ENCODE measurements at regions not wholly inside any gene's neighbourhood (a gene's known extent, or its start where the extent isn't known, plus 50 kb on each side); places are given as distances from the start of the nearest gene placed in this dataset.
"Not testable (repeated sequence)": the region's sequence is repeated elsewhere in the genome, so short reads cannot be mapped to it uniquely, and the experiment has no call there.

DNA sequence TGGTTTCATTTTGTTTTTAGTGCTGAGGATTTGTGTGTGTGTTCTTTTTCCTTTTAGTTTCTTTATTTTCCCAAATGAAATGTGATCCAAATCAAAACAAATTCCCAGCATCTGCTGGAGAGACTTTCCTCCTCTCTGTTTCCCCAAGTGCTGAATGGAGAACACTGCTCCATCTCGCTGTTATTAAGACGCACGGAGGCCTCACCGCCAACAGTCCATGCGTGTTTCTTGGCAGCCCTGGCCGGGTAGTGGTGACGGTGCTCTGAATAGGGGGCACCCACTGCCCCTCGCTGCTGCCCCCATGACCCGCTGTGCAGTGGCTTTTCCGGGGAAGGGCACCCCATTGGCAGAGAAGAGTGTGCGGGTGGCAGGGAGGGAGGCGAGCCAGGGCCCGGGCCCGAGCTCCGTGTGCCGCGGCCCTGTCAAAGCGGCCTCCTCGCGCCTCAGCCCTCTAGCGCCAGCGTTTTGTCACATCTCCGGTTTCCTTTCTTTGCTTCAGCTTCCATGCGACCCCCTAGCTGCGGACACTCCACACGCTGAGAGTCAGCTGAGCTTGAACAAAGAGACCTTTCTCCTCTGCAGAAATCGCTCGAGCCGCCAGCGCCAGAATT, 473.7 kb upstream of the SALL3 start:
- DNase-seq (ENCODE audit: low read depth), result no peak

DNA sequence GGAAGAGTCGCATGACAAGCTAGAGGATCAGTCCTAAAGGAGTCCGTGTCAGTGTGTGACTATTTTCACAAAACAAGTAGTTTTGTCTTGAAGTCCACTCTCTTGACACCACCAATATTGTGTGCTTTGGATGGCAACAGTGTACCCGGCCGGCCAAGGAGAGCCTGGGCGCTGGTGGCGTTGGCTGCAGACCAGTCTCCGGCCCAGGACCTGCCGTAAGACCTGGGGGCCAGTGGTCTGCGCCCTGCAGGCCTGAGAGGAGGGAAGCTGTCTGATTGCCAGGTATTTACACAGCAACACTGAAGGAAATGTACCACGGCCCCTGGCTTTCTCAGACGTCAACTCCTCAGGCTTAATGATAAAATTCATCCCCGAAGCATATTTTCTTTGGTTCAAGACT, 472.4 kb upstream of the SALL3 start:
- DNase-seq (ENCODE audit: low read depth), result no peak

GRCh38 chr18:78508228-78508824, 471.3 kb upstream of the SALL3 start:
- DNase-seq (ENCODE audit: low read depth), result not testable (repeated sequence)

- no peak for DNase-seq (ENCODE audit: low read depth)
Observed at GRCh38 chr18:78510091-78510490, 469.5 kb upstream of the SALL3 start.

DNA sequence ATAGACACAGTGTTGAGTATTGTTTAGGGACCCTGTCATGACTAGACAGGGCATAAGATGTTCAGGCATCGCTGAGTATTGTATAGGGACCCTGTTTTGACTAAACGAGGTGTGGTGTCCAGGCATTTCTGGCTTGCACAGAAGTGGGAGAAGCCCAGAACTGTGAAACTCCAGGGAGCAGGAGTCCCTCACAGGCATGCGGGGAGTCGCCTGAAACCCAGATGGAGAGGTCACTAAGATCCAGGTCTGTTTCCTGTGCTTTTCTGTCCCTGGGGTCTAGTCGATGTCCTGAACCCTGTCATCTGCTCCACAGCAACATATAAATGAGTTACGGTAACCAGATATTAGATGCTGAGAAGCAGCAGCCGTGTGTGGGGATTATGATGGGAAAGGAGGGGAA, 469.0 kb upstream of the SALL3 start:
- no peak for DNase-seq (ENCODE audit: low read depth)

GRCh38 chr18:78511666-78512601, 467.7 kb upstream of the SALL3 start:
- DNase-seq (ENCODE audit: low read depth), result no peak

DNA sequence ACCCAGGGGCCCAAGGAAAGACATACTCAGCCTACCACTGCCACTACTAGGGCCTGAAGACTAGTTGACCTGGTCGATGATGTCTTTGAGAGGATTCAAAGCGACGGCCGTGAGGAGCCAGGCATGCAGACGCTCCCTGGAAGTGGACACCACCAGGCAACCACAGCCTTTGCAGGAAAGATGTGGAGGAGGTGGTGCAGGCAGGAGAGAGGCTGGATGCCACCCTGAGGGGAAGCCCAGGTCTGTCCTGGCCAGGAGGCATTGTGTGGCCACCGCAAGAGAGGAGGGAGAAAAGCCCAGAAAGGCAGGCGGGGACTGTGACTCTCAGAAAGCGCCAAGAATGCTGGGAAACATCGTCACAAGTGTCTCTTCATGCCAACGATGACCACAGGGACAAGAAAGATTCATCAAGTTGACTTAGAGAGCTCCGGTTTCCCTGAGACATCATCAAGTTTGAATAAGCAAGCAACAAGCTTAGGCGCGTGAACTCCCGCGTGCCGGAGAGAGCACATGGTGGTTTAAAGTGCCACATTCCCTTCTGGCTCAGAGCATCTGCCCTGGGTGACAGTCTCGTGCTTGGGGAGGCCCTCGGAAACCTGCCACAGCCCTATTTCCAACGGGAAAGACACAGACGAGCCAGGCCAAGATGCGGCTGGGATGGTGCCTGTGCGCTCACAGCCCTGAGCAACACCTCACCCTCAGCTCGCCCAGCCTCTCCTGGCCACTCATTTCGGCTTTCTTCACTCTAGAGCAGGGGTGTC, 464.5 kb upstream of the SALL3 start:
- no peak for DNase-seq (ENCODE audit: low read depth)

- DNase-seq (ENCODE audit: low read depth), result no peak
Observed at GRCh38 chr18:78517328-78517727, 462.3 kb upstream of the SALL3 start.

DNA sequence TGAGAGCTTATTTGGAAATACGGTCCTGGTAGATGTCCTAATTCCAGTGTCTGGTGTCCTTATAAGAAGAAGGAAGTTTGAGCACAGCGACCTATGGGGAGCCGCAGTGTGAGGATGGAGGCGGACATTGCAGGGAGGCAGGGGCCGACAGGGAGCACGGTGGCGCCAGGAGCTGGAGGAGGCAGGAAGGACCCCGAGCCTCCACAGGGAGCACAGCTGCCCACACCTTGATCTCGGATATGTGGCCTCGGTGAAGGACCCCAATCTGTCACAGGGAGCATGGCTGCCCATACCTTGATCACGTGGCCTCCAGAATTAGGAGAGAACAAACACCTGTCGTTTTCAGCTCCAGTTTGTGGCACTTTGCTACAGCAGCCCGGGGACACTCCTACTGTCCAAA, 461.6 kb upstream of the SALL3 start:
- DNase-seq (ENCODE audit: low read depth), result no peak

- DNase-seq (ENCODE audit: low read depth), result no peak
Observed at GRCh38 chr18:78518805-78519204, 460.8 kb upstream of the SALL3 start.

- no peak for DNase-seq (ENCODE audit: low read depth)
Observed at GRCh38 chr18:78519394-78520062, 460.1 kb upstream of the SALL3 start.

GRCh38 chr18:78521136-78521535, 458.5 kb upstream of the SALL3 start:
- DNase-seq (ENCODE audit: low read depth), result no peak

GRCh38 chr18:78521744-78522143, 457.9 kb upstream of the SALL3 start:
- no peak for DNase-seq (ENCODE audit: low read depth)

GRCh38 chr18:78522507-78522906, 457.1 kb upstream of the SALL3 start:
- DNase-seq (ENCODE audit: low read depth), result no peak

GRCh38 chr18:78523850-78524249, 455.8 kb upstream of the SALL3 start:
- DNase-seq (ENCODE audit: low read depth), result no peak

DNA sequence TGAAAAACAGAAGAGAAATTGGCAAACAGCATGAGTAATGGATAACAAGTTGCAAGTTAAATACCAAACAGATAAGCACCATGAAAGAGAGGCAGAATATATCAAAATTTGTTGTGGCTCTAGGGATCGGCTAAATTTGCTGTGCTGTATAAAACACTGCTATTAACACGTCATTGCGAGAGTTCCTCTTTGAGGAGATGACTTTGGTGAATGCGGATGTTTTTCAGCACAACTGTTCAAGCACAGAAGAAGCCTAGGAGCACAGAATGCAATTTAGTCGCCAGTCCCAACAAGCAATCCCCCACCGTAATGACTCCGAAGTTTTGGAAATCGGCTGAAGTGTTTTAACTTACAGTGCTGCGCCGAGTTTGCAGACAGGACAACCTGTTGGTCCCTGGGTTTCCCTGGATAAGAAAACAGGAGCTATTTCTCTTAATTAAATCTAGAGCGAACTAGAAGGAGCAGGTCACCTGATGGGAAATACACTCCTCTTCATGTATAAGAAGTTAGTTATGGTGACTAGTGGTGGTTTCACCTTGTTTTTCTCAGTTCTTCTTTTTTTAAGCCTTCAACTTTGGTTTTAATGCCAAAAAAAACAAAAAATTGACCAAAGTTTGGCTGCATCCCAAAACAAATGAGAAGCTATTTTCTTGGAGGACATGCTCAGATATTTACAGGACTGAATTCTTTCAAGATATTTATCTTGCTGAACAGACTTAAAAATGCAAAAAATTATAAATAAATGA, 454.1 kb upstream of the SALL3 start:
- no peak for DNase-seq (ENCODE audit: low read depth)

DNA sequence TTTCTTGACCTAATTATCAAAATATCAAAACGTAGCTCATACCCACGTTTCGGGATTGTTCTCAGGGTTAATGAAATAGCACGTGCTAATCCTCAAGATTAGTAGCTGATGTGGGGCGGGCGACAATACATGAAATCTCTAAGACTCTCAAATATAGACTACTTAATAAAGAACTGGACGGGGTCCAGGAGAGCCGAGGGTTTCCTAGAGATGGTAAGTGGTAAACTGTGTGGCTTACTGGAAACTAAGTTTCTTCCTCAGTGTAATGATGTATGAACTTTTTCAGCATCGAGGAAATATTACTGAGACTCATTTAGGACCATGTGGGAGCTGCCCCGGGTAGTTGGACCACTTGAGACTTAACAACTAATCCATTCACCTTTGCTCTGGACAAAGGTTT, 453.3 kb upstream of the SALL3 start:
- no peak for DNase-seq (ENCODE audit: low read depth)

DNA sequence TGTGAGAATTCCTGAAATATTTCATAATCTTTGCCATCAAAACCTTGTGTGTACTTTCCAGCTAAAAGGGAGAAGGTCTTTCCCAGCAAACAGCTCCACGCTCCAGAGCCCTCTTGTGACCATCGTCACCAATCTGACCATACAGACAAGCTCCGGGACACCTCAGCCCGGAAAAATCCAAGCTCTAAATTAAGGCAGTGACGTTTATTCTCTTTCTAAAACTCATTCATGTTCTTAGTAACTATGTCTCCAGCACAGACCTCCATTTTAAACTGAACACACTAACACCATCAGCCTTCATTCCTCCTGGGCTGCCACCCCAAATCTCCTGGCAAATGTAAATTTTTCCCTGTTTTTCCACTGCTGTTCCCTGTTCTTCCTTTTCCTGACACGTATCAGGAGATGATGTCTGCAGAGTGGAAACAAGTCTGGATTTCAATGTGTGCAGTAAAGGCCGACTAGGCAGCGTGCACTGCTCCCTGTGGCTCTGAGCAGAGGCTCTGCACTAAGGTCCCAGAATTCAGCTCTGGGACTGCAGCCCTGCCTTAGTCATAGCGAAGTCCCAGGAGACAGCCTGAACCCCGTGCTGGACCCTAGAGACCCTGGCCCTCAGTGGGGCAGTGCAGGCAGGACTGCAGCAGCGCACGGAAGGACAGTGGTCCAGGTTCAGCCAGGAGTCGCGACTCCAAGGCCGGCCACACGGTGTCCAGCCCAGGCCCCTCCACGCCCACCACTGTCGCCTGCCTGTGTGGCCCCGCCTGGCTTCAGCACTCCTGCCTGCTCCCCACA, 452.5 kb upstream of the SALL3 start:
- DNase-seq (ENCODE audit: low read depth), result no peak

GRCh38 chr18:78527984-78528383, 451.6 kb upstream of the SALL3 start:
- no peak for DNase-seq (ENCODE audit: low read depth)

All from renal cortical epithelial cell (primary cell).